Endothelial cell of umbilical vein (primary cell): ENCODE measurements at regions not wholly inside any gene's neighbourhood (a gene's known extent, or its start where the extent isn't known, plus 50 kb on each side); places are given as distances from the start of the nearest gene placed in this dataset.

Experiments
- BruUV-seq: library from RNA; stranded (reverse); fragments of 400-500 nt; replicated peaks from 2 replicates; lab custom pipeline; 2021; lab: Mats Ljungman, UMichigan
- CTCF ChIA-PET: fragments of 300-600, 350-600 bp; sonication (Branson Sonifier 250); formaldehyde crosslinking; loops from one replicate; lab custom pipeline; 2021; ENCODE audit warnings: antibody characterized with exemption, inconsistent platforms; lab: Charles Lee
- POLR2A ChIA-PET: fragments of 300-600, 350-600 bp; sonication (Branson Sonifier 250); formaldehyde crosslinking; loops from one replicate; lab custom pipeline; 2021; ENCODE audit warnings: antibody characterized with exemption, inconsistent platforms; lab: Charles Lee
- DNase-seq: peaks from one replicate; pipeline ENCODE4 v3.0.0-alpha.2; 2011; ENCODE audit warnings: low read depth, low spot score
- FAIRE-seq: peaks from 2 replicates; lab custom pipeline; 2011; peaks lifted over from hg19 to GRCh38; lab: Jason Lieb, UNC
- H2AFZ ChIP-seq: 2 replicates; pipeline ENCODE4 v1.6.0; 2012; ENCODE audit warnings: low read depth, low read length, control low read depth, inconsistent platforms
- H3K27ac ChIP-seq: 2 replicates; pipeline ENCODE4 v1.5.1; 2011; ENCODE audit warnings: low read depth, mild to moderate bottlenecking, control low read depth, low read length, moderate library complexity; ENCODE audit not compliant: insufficient read depth
- H3K27me3 ChIP-seq, 2 experiments: 2 replicates each; pipeline versions ENCODE4 v1.6.0 to v1.6.1; 2011; ENCODE audit warnings: low read length in 2 of 2, mixed read lengths in 1 of 2; ENCODE audit not compliant: control insufficient read depth in 2 of 2, insufficient read depth in 2 of 2
- H3K36me3 ChIP-seq, 2 experiments: 2 replicates in 1 of 2; 3 replicates in 1 of 2; pipeline ENCODE4 v1.5.1; 2011; ENCODE audit warnings: low read length in 2 of 2, mild to moderate bottlenecking in 1 of 2, moderate library complexity in 1 of 2; ENCODE audit not compliant: control insufficient read depth in 2 of 2, insufficient read depth in 2 of 2; ENCODE audit errors: extremely low read depth in 1 of 2
- H3K4me1 ChIP-seq: 3 replicates; pipeline ENCODE4 v1.5.1; 2011; ENCODE audit warnings: mild to moderate bottlenecking, low read length; ENCODE audit not compliant: control insufficient read depth, insufficient read depth; ENCODE audit errors: extremely low read depth
- H3K4me2 ChIP-seq: 2 replicates; pipeline ENCODE4 v1.6.1; 2011; ENCODE audit warnings: low read length, control low read depth, mixed read lengths; ENCODE audit not compliant: insufficient read depth
- H3K4me3 ChIP-seq, 3 experiments: fragments of 200-600 bp in 1 of 3; sonication (generic), shearing (Covaris generic) in 1 of 3; replicated peaks in 1 of 3; 2 replicates each; pipeline ENCODE4 v1.5.1; 2011 to 2016; ENCODE audit warnings: control low read depth in 3 of 3, low read length in 3 of 3, mild to moderate bottlenecking in 2 of 3, inconsistent platforms in 1 of 3, low read depth in 1 of 3, moderate library complexity in 1 of 3; ENCODE audit not compliant: insufficient read depth in 1 of 3
- H3K79me2 ChIP-seq: 2 replicates; pipeline ENCODE4 v1.6.0; 2012; ENCODE audit warnings: low read length, inconsistent platforms; ENCODE audit not compliant: control insufficient read depth, insufficient read depth
- H3K9ac ChIP-seq: replicated peaks from 2 replicates; pipeline ENCODE3; 2011; ENCODE audit warnings: low read length, control low read depth; ENCODE audit not compliant: insufficient read depth; ENCODE audit errors: extremely low read depth
- H3K9me1 ChIP-seq: replicated peaks from 3 replicates; pipeline ENCODE4 v1.6.0; 2011; ENCODE audit warnings: mild to moderate bottlenecking, low read length; ENCODE audit not compliant: control insufficient read depth, insufficient read depth; ENCODE audit errors: extremely low read depth
- H3K9me3 ChIP-seq: replicated peaks from 2 replicates; pipeline ENCODE4 v1.5.1; 2012; ENCODE audit warnings: low read length, inconsistent platforms; ENCODE audit not compliant: control insufficient read depth, insufficient read depth
- H4K20me1 ChIP-seq: replicated peaks from 2 replicates; pipeline ENCODE3; 2011; ENCODE audit warnings: mild to moderate bottlenecking, low read length; ENCODE audit not compliant: control insufficient read depth, insufficient read depth; ENCODE audit errors: extremely low read depth
- EZH2 ChIP-seq: IDR thresholded peaks from 2 replicates; pipeline ENCODE4 v1.6.1; 2012; ENCODE audit warnings: borderline replicate concordance, low read depth, mild to moderate bottlenecking, moderate library complexity, low read length, inconsistent platforms; ENCODE audit not compliant: severe bottlenecking
- FOS ChIP-seq: IDR thresholded peaks from 2 replicates; pipeline ENCODE4 v1.6.1; 2011; ENCODE audit warnings: mild to moderate bottlenecking, low read length, moderate library complexity, borderline replicate concordance; ENCODE audit not compliant: insufficient read depth
- JUN ChIP-seq: IDR thresholded peaks from 2 replicates; pipeline ENCODE4 v1.6.1; 2011; ENCODE audit warnings: borderline replicate concordance, low read depth; ENCODE audit not compliant: insufficient read length, insufficient read depth
- POLR2AphosphoS5 ChIP-seq: IDR thresholded peaks from 2 replicates; pipeline ENCODE4 v1.6.1; 2012; ENCODE audit warnings: low read depth, mild to moderate bottlenecking, control low read depth, low read length, moderate library complexity; ENCODE audit not compliant: insufficient read depth
- dilution Hi-C: fragments of 300-500 bp; cut with MboI; formaldehyde crosslinking; loops from one replicate; pipeline ENCODE4 v1.15.0; 2019; ENCODE audit warnings: low sequenced_read_pairs; ENCODE audit not compliant: extremely low pct_ligation_motif_present
- intact Hi-C: fragments of 100-400 bp; cut with micrococcal nuclease; formaldehyde crosslinking; loops from one replicate; pipeline ENCODE4 v1.10.0; 2022
- TF ChIP-seq, protein P1 (sequence below): IDR thresholded peaks from 2 replicates; pipeline ENCODE4 v1.6.1; 2011; ENCODE audit not compliant: insufficient read depth, insufficient read length
- TF ChIP-seq, protein P2 (sequence below), 2 donors: IDR thresholded peaks; 1 replicate in 1 of 2; 2 replicates in 1 of 2; pipeline ENCODE4 v1.5.1; 2011; ENCODE audit warnings: low read length in 2 of 2, mild to moderate bottlenecking in 2 of 2, moderate library complexity in 2 of 2, control low read depth in 1 of 2, inconsistent platforms in 1 of 2, low read depth in 1 of 2; ENCODE audit not compliant: insufficient read depth in 1 of 2; ENCODE audit errors: extremely low read depth in 1 of 2

DNA sequence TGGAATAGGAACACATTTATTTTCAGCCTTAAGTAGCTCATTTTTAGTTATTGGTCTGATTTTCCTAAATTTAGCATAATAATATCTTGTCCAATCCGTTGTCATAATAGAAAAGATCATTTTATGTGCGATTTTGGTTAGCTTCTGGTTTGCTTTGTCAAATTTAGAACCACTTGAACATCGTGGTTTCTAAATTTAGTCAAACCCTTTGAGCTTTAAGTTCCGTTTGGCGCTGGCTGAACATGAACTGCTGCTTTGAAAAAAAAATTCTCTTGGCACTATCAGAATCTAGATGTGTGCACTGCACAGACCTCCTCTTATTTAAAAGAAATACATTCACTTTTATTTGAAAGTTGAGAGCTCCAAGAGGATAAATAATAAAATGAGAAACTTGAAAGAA is 370.6 kb downstream of the PTPRC start:
- Histone ChIP-seq H3K27me3 (no peaks in the 10 kb centered on the region), H3K9me1 (no peaks in the 10 kb centered on the region), H3K36me3 (no peaks in the 10 kb centered on the region), H3K4me3 (no peak overlapping the region), H3K9me3 (no peaks in the 10 kb centered on the region), H2AFZ (no peak overlapping the region), H3K79me2 (no peaks in the 10 kb centered on the region), H4K20me1 (no peaks in the 10 kb centered on the region), H3K4me2 (no peak overlapping the region), H3K4me1 (no peaks in the 10 kb centered on the region), H3K9ac (no peak overlapping the region), H3K27ac (no peak overlapping the region)
- FAIRE-seq (no peak), DNase-seq (no peak)
- CTCF ChIA-PET = interaction anchor here (1.0 to 1.4 kb wide), 2 partner anchors 10 to 104 kb away, joined by 3 to 6 read pairs; no protein-coding TSS in a partner anchor
- POLR2A ChIA-PET = no interaction called here
- dilution Hi-C loops = no loop called here
- intact Hi-C loops = no loop called here
- TF ChIP-seq, protein P1, sequence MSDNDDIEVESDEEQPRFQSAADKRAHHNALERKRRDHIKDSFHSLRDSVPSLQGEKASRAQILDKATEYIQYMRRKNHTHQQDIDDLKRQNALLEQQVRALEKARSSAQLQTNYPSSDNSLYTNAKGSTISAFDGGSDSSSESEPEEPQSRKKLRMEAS = no peak
- TF ChIP-seq JUN (no peak), EZH2 (no peak), FOS (no peak), POLR2AphosphoS5 (no peak)
- TF ChIP-seq, protein P2, sequence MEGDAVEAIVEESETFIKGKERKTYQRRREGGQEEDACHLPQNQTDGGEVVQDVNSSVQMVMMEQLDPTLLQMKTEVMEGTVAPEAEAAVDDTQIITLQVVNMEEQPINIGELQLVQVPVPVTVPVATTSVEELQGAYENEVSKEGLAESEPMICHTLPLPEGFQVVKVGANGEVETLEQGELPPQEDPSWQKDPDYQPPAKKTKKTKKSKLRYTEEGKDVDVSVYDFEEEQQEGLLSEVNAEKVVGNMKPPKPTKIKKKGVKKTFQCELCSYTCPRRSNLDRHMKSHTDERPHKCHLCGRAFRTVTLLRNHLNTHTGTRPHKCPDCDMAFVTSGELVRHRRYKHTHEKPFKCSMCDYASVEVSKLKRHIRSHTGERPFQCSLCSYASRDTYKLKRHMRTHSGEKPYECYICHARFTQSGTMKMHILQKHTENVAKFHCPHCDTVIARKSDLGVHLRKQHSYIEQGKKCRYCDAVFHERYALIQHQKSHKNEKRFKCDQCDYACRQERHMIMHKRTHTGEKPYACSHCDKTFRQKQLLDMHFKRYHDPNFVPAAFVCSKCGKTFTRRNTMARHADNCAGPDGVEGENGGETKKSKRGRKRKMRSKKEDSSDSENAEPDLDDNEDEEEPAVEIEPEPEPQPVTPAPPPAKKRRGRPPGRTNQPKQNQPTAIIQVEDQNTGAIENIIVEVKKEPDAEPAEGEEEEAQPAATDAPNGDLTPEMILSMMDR (IDR thresholded peaks at IDR 0.05; ENCODE audit: extremely low read depth in 1 of 2, insufficient read depth in 1 of 2, low read depth in 1 of 2, low read length in 2 of 2) = no peak
- BruUV-seq = no TSS peak
